ENCODE measurements at regions not wholly inside any gene's neighbourhood (a gene's known extent, or its start where the extent isn't known, plus 50 kb on each side); places are given as distances from the start of the nearest gene placed in this dataset.

DNA sequence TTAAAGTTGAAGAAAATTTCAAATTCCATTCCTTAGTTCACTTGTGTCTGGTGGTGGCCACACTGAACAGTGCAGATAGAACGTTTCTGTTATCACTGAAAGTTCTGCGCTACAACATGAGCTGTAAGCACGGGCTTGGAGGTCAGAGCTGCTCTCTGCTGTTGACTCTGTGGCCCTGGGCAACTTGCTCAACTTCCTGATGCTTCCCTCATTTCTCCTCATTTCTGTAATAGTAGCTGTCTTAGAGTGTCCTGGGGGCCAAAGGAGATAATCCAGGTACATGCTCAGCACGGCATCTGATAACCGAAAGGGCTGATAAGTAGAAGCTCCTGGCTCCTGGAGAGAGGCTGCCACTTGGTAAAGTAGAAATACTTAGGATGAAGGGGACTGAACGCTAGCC lies 92.3 kb upstream of the DUSP5 start:
- no peaks in the 10 kb centered on the region for H3K79me2 ChIP-seq (ENCODE audit: control insufficient read depth, insufficient read depth, low read length)
- no peak for FAIRE-seq
- TF ChIP-seq EZH2 (IDR thresholded peaks at IDR 0.05; ENCODE audit: low read length) (no peak), CTCF (optimal IDR thresholded peaks at IDR 0.05 in 1 of 3, IDR thresholded peaks at IDR 0.05 in 1 of 3, conservative IDR thresholded peaks at IDR 0.05 in 1 of 3; ENCODE audit: extremely low read depth in 1 of 3, insufficient read depth in 2 of 3, low read length in 3 of 3) (no peak)
- H3K9ac ChIP-seq (ENCODE audit: control insufficient read depth, extremely low read depth, insufficient read depth, low read length), result no peak overlapping the region
- dilution Hi-C loops (cut with MboI; ENCODE audit: extremely low pct_ligation_motif_present, low sequenced_read_pairs), result no loop called here
- no peak overlapping the region for H3K4me3 ChIP-seq (ENCODE audit: control insufficient read depth in 2 of 3, extremely low read depth in 1 of 3, insufficient read depth in 2 of 3, low read depth in 1 of 3, low read length in 3 of 3)
- no peaks in the 10 kb centered on the region for H3K27me3 ChIP-seq (ENCODE audit: control insufficient read depth, extremely low read depth, insufficient read depth, low read length)
- no peaks in the 10 kb centered on the region for H3K36me3 ChIP-seq (ENCODE audit: control insufficient read depth in 2 of 2, extremely low read depth in 1 of 2, insufficient read depth in 2 of 2, low read length in 2 of 2)
- no peaks in the 10 kb centered on the region for H4K20me1 ChIP-seq (ENCODE audit: control insufficient read depth, extremely low read depth, insufficient read depth, low read length)
- H2AFZ ChIP-seq (ENCODE audit: control insufficient read depth, low read length), result no peak overlapping the region
- no peaks in the 10 kb centered on the region for H3K9me3 ChIP-seq (ENCODE audit: control insufficient read depth, low read depth, low read length)
- no peak for DNase-seq (ENCODE audit: low read depth, low spot score)
- no peak overlapping the region for H3K4me2 ChIP-seq (ENCODE audit: control insufficient read depth, extremely low read depth, insufficient read depth, low read depth, low read length)
- peaks cover 2% of the 10 kb centered on the region for H3K9me1 ChIP-seq (ENCODE audit: control insufficient read depth, extremely low read depth, insufficient read depth, low read length)
- H3K4me1 ChIP-seq (ENCODE audit: control insufficient read depth, extremely low read depth, insufficient read depth, low read length), result peaks cover 45% of the 10 kb centered on the region
- H3K27ac ChIP-seq (ENCODE audit: control insufficient read depth, insufficient read depth, low read length), result no peak overlapping the region

- DNase-seq (ENCODE audit: low read depth, low spot score), result no peak
- H3K4me3 ChIP-seq (ENCODE audit: control insufficient read depth in 2 of 3, extremely low read depth in 1 of 3, insufficient read depth in 2 of 3, low read depth in 1 of 3, low read length in 3 of 3), result no peak overlapping the region
- TF ChIP-seq EZH2 (IDR thresholded peaks at IDR 0.05; ENCODE audit: low read length) (no peak), CTCF (optimal IDR thresholded peaks at IDR 0.05 in 1 of 3, IDR thresholded peaks at IDR 0.05 in 1 of 3, conservative IDR thresholded peaks at IDR 0.05 in 1 of 3; ENCODE audit: extremely low read depth in 1 of 3, insufficient read depth in 2 of 3, low read length in 3 of 3) (no peak)
- peak overlapping the region; percentile 20 for H3K4me2 ChIP-seq (ENCODE audit: control insufficient read depth, extremely low read depth, insufficient read depth, low read depth, low read length)
- H3K4me1 ChIP-seq (ENCODE audit: control insufficient read depth, extremely low read depth, insufficient read depth, low read length), result peaks cover 53% of the 10 kb centered on the region
- no peaks in the 10 kb centered on the region for H3K9me3 ChIP-seq (ENCODE audit: control insufficient read depth, low read depth, low read length)
- no peaks in the 10 kb centered on the region for H3K36me3 ChIP-seq (ENCODE audit: control insufficient read depth in 2 of 2, extremely low read depth in 1 of 2, insufficient read depth in 2 of 2, low read length in 2 of 2)
- no peaks in the 10 kb centered on the region for H3K79me2 ChIP-seq (ENCODE audit: control insufficient read depth, insufficient read depth, low read length)
- H3K27me3 ChIP-seq (ENCODE audit: control insufficient read depth, extremely low read depth, insufficient read depth, low read length), result no peaks in the 10 kb centered on the region
- H3K9ac ChIP-seq (ENCODE audit: control insufficient read depth, extremely low read depth, insufficient read depth, low read length), result peak overlapping the region; percentile 36
- dilution Hi-C loops (cut with MboI; ENCODE audit: extremely low pct_ligation_motif_present, low sequenced_read_pairs), result no loop called here
- FAIRE-seq, result no peak
- peaks cover 2% of the 10 kb centered on the region for H3K9me1 ChIP-seq (ENCODE audit: control insufficient read depth, extremely low read depth, insufficient read depth, low read length)
- H2AFZ ChIP-seq (ENCODE audit: control insufficient read depth, low read length), result no peak overlapping the region
- H3K27ac ChIP-seq (ENCODE audit: control insufficient read depth, insufficient read depth, low read length), result peak overlapping the region; percentile 53
- H4K20me1 ChIP-seq (ENCODE audit: control insufficient read depth, extremely low read depth, insufficient read depth, low read length), result no peaks in the 10 kb centered on the region
These were observed 90.2 kb upstream of the DUSP5 start for GRCh38 chr10:110407301-110408170.

Measured in keratinocyte (primary cell).